ENCODE measurements at regions not wholly inside any gene's neighbourhood (a gene's known extent, or its start where the extent isn't known, plus 50 kb on each side); places are given as distances from the start of the nearest gene placed in this dataset.
A peak's percentile ranks its signal among the peaks of the same experiment; 100 is the strongest.

DNA sequence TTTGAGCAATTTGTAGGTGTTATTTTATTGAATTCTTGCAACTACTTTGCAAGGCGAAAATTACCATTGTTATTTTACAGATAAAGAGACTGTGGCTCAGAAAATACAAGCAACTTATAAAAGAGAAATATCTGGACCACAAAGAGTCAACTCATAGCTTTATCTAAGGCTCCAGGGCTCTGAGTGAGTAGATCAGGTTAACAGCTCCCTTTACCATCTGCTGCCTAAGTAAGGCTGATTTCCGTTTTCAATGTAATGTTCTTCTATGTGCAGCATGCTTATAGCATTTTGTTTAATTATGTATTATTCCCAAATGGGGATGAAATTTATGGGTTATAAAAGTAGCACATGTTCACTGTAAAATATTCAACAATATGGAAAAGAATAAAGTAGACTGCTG lies 299.1 kb upstream of the TNP1 start:
- DNase-seq (ENCODE audit: low spot score) = no peak

DNA sequence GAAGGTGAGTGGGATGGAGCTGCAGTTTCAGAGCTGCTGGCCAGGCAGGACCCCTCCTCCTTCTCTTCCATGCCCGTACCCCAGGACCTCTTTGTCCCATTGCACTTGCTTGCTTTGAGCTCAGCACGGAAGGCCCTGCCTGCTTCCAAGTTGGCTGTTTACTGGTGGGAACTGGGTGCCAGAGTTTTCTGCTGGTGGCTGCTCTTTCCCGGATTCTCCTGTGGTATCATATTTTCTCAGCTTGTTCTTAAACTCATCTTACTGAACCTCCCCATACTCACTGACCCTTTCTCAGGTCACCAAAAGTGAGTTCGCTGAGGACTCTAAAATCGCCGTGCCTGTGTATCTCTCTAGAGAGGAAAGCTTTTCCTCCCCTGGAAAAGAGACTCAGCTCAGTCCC lies 297.7 kb upstream of the TNP1 start:
- DNase-seq (ENCODE audit: low spot score) = no peak

- DNase-seq (ENCODE audit: low spot score) = no peak
Measured at GRCh38 chr2:217156801-217157200, 296.9 kb upstream of the TNP1 start.

- no peak for DNase-seq (ENCODE audit: low spot score)
Measured at GRCh38 chr2:217154923-217155322, 295.1 kb upstream of the TNP1 start.

- no peak for DNase-seq (ENCODE audit: low spot score)
Measured at GRCh38 chr2:217153510-217153909, 293.6 kb upstream of the TNP1 start.

DNA sequence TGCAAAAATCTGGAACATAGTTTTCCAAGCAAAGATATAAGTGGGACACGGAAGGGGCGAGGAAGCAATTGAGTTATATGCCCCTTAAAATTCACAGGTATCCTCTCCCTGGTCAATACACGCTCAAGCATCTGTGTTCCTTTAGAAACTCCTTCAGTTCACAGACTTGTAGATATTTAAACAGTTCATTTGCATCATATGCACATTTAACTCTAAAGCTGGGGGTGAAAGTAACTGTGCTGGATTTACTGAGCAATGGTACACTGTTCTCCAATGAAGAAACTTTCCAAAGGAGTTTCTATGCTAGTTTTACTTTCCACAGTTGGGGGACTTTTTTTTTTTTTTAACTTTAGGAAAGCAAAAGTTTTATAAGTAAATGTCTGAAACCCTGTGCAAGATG lies 293.0 kb upstream of the TNP1 start:
- DNase-seq (ENCODE audit: low spot score) = no peak

GRCh38 chr2:217151509-217152206 lies 291.8 kb upstream of the TNP1 start:
- DNase-seq (ENCODE audit: low spot score) = no peak

DNA sequence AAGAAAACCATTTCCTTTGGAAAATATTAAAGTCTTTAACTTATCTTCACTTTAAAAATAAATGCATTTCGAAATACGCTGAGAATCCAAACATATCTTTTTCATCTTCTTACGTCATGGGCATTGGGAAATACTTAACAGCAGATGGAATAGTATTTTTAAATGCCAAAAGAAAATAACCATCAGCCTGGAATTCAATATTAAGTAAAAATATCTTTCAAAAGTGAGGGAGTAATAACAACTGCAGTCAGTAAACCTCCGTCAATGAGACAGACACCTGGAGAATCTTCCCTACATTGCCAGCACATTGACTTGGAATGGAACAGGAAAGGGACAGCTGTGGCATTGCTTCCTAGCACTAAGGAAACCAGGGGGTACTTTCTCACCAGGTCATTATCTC lies 290.4 kb upstream of the TNP1 start:
- no peak for DNase-seq (ENCODE audit: low spot score)

GRCh38 chr2:217149087-217149660 lies 289.3 kb upstream of the TNP1 start:
- DNase-seq (ENCODE audit: low spot score) = no peak

DNA sequence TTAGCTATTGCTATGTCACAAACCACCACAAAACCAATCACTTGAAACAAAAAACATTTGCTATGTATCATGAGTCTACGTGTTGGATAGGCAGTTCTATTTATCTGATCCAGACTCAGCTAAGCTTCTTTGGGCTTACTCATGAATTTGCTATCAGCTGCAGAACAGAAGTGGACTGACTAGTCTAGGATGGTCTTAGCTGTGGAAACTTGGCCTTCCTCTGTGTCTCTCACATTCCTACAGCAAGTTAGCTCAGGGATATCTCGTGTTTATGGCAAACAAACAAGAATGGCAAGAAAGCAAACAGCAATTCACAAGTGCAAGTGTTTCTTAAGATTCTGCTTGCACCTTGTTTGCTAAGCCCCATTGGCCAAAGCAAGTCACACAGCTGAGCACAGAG lies 288.0 kb upstream of the TNP1 start:
- no peak for DNase-seq (ENCODE audit: low spot score)

DNA sequence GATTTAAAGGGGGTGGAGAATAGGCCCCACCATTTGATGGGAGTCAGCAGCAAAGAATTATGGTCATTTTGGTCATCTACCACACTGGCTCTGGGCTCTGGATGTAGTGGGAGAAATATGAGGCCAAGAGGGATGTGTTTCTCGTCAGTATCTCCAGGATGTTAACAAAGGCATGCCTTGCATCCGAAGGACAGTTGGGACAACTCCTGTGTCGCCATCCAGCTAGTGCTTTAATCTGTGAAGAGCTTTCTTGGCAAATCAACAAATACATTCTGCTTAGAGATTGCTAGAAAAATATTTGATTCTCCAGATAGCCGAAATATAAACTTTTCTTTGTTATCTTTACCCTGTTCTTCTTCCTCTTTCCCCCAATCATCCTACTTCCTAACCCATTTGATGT lies 287.1 kb upstream of the TNP1 start:
- DNase-seq (ENCODE audit: low spot score) = no peak

DNA sequence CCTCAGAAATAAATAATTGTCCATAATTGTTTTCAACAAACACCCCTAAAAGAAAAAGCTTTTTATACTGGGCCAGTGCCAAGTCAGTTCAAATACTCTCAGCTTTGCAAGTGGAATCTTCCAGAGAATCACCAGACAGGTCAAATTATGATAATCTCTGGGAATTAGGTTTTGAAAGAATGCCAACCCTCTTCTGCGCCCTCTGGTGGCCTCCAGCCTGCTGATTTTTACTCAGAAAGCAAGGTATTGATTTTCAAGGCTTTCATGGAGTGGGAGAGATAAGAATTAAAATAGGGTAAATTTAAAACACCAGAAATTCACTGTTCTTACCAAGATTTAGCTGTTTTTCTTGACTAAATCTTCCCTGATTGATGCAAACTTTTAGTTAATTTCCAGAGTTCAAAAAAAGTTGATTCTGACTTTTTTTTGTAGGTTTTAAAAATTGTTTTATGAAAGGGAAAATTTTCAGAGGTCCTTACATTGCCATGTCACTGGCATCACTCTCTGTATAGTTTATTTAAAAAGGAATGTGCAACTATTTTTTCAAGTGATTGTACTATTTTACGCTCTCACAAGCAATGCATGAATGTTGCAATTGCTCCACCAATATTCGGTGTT lies 282.9 kb upstream of the TNP1 start:
- peak; percentile 31 for DNase-seq (ENCODE audit: low spot score)

- DNase-seq (ENCODE audit: low spot score) = no peak
Measured at GRCh38 chr2:217138284-217138683, 278.4 kb upstream of the TNP1 start.

- DNase-seq (ENCODE audit: low spot score) = no peak
Measured at GRCh38 chr2:217127744-217128143, 267.9 kb upstream of the TNP1 start.

DNA sequence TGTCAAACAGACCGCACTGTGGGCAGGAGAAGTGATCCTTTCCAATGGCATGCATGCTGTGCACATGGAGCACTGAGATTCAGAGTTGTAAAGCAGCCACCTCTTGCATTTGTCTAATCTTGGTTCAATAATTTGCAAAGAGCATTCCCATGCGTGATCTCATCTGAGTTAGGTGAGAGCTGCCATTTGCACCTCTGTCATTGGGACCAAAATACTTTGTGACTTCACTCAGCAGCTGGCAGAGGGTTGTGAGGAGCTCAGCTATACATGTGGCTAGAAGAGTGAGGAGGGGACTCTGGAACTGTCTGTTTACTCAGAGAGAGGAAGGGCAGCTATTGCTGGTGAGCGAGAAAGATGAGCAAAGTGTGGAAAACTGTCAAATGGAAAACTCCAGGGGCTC lies 265.1 kb upstream of the TNP1 start:
- DNase-seq (ENCODE audit: low spot score) = no peak

DNA sequence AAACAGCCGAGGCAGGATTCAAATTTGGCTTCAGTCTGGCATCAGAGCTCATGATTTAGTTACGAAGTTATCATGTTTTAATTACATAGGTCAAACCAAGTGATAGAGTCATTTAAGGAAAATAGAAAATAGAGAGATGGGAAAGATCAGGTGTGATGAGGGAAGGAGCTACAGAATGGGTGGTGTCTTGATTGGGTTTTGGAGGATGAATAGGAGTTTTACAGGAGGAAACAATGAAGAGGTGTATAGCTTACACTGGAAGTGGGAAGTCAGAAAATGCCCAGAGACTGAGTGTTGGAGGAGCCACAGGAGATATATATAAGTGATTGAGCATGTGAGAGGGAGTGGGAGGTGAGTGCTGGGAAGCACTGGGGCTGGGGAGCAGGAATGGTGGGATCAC lies 264.2 kb upstream of the TNP1 start:
- DNase-seq (ENCODE audit: low spot score) = no peak

DNA sequence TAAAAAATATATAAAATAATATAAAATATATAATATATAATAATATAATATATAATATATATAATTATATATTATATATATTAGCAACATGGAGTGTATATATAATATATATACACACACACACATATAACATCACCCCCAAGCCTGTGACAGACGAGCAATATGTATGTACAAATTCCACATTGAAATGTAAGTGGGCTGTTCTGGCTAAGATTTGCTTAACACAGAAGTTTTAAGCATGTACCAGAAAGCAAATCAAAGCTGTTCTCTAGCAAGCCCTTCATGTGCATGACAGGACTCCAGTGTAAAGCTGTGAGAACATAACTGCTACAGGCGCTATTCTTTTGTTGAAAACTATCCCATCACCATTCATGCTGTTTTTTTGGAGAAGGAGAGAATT lies 261.7 kb upstream of the TNP1 start:
- no peak for DNase-seq (ENCODE audit: low spot score)

DNA sequence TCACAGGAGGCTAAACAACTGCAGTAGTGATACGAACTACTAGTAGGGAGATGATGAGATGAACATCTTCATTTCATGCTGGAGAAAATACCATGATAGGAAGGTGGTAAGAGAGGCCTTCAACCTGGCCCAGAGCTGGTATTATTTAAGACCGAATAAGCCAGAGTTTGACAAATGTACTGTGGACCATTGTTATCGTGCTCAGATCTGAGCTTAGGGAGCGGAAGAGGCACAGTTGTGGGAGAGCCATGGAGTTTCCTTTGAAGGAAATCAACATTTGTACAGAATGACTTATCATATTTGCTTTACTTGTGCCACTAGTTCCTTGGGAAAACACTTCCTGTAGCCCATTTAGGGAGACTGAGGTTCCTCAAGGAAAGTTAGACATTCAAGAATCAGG lies 260.6 kb upstream of the TNP1 start:
- no peak for DNase-seq (ENCODE audit: low spot score)

DNA sequence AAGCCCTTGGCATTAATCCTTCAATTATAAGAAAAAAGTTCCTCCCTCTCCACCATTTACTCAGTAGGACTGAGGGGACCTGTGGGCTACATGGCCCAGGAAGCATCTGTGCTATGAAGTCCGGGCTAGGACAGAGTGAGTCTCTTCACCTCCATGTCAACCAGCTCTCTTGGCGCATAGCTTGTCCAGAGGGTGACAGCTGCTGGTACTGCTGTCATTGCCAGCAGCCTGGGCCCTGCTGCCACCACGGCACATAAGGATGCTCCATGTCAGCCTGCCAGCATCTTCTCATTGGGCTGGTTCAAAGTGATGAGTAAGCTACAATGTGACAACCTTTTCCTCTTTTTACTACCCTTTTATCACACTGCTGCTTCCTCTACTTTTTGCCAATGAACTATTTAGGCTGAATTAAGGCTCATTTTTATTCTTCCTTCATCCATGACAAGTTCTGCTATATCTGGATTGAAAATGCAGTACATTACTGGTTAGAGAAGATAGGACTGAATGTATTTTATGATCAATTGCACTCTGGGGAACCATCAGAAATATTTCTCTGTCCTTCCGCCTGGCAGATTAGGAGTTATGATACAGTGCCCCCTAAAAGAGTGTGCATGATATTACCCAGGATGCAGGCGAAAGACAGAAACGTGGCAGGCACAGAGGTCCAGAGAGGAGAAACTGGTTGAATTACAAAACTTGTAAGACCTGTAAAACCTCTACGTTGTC lies 258.9 kb upstream of the TNP1 start:
- no peak for DNase-seq (ENCODE audit: low spot score)

GRCh38 chr2:217117523-217117922 lies 257.7 kb upstream of the TNP1 start:
- no peak for DNase-seq (ENCODE audit: low spot score)

DNA sequence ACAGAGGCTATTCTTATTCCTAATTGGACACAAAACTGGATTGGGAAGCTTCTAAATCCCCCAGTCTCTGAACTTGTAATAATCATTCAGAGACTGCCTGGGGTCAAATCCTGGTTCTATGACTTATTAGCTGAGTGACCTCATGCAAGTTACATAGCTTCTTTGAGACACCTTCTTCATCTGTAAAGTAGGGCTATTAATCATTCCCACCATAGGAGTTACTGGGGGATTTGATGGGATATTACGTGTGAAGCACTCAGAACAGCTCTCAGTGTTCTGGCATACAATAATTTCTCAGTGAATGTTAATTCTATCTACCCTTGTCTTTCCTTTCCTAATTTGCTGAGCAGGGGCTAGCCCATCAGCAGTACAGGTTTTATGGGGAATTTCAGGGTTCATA lies 256.7 kb upstream of the TNP1 start:
- DNase-seq (ENCODE audit: low spot score) = no peak

- no peak for DNase-seq (ENCODE audit: low spot score)
Measured at GRCh38 chr2:217114117-217114516, 254.3 kb upstream of the TNP1 start.

DNA sequence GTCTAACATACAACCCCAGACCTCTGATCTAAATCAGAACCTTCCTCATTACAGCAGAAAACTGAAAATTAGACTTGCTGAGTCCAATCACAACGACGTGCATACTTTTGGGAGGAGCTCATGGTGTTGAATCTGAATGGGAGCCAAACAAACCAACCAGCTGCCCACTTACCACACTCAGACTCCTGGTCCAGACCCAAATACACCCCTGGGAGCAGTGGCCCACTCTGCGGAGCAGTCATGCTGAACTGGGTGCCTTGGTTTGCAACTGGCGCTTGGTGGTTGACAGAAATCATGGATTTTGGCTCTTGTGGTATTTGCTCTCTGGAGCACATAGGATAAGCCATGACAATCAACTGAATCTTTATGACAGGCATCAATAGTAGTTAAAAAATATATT lies 253.6 kb upstream of the TNP1 start:
- DNase-seq (ENCODE audit: low spot score) = no peak

Measured in kidney capillary endothelial cell (primary cell).